Heart left ventricle (tissue), 16 donors: ENCODE measurements at regions not wholly inside any gene's neighbourhood (a gene's known extent, or its start where the extent isn't known, plus 50 kb on each side); places are given as distances from the start of the nearest gene placed in this dataset.
"Not testable (repeated sequence)": the region's sequence is repeated elsewhere in the genome, so short reads cannot be mapped to it uniquely, and the experiment has no call there.

Source experiments
- ATAC-seq, 4 donors: fragments of 200-7000 bp; cut with Tn5 transposase; one replicate each; pipeline ENCODE4 v1.9.1; 2020 to 2022; ENCODE audit warnings: moderate library complexity in 4 of 4, mild to moderate bottlenecking in 3 of 4, moderate number of reproducible peaks in 1 of 4
- DNase-seq, 5 donors: peaks; one replicate each; pipeline ENCODE4 v3.0.0-alpha.2; 2020
- H3K27ac ChIP-seq, 12 donors: fragments of 200-600 bp; sonication (generic) in 4 of 12; one replicate each; pipeline versions ENCODE4 v1.5.0 to v1.8.0; 2016 to 2022; ENCODE audit warnings: mild to moderate bottlenecking in 2 of 12
- H3K27me3 ChIP-seq, 9 donors: fragments of 200-600 bp; sonication (generic) in 2 of 9; one replicate each; pipeline versions ENCODE4 v1.5.1 to v1.8.0; 2016 to 2022; ENCODE audit warnings: mild to moderate bottlenecking in 3 of 9
- H3K36me3 ChIP-seq, 9 donors: fragments of 200-600 bp; sonication (generic) in 2 of 9; one replicate each; pipeline versions ENCODE4 v1.5.0 to v1.8.0; 2018 to 2022; ENCODE audit warnings: mild to moderate bottlenecking in 2 of 9
- H3K4me1 ChIP-seq, 12 donors: fragments of 200-600 bp; sonication (generic) in 4 of 12; one replicate each; pipeline versions ENCODE4 v1.5.0 to v1.8.0; 2016 to 2022; ENCODE audit warnings: mild to moderate bottlenecking in 3 of 12
- H3K4me3 ChIP-seq, 12 donors: fragments of 200-600 bp; sonication (generic) in 4 of 12; one replicate each; pipeline versions ENCODE4 v1.5.0 to v1.8.0; 2017 to 2022; ENCODE audit warnings: mild to moderate bottlenecking in 9 of 12, moderate library complexity in 4 of 12
- H3K9me3 ChIP-seq, 12 donors: fragments of 200-600 bp; sonication (generic) in 4 of 12; one replicate each; pipeline versions ENCODE4 v1.5.0 to v1.8.0; 2016 to 2022; ENCODE audit warnings: mild to moderate bottlenecking in 1 of 12
- CTCF ChIP-seq, 12 donors: fragments of 200-600 bp; sonication (generic) in 4 of 12; IDR thresholded peaks; one replicate each; pipeline versions ENCODE4 v1.5.0 to v1.8.0; 2018 to 2022; ENCODE audit warnings: antibody characterized with exemption in 12 of 12, mild to moderate bottlenecking in 5 of 12
- POLR2A ChIP-seq, 2 donors: fragments of 450-650 bp; IDR thresholded peaks; one replicate each; pipeline ENCODE4 v1.6.1; 2017; ENCODE audit warnings: antibody characterized with exemption in 2 of 2, mild to moderate bottlenecking in 2 of 2, moderate library complexity in 2 of 2
- WGBS, 4 donors: extraction: QIAGEN DNeasy Blood & Tissue Kit in 2 of 4; methylation state at CpG; one replicate each; pipeline versions ENCODE4 v1.1.5 to v1.1.7; 2013 to 2018; 5-methylcytosine and 5-hydroxymethylcytosine counted together
- intact Hi-C, 10 donors: fragments of 100-400 bp; cut with DNase I; formaldehyde crosslinking; loops; one replicate each; pipeline versions ENCODE4 v1.11.1 to v1.14.2; 2022
- donor health status: ischemic (EF 13 %, LVEDD 7.1; RV severe dilation, severe dysfunction).
- donor health status: healthy with polysubstance abuse.
- donor health status: DM: no; HTN: yes; CAD: no.
- donor health status: DM: no; HTN: no; CAD: no.
- donor health status: ischemic (EF 25% LVEDD 6.9; RV normal size, moderate dysfunction).
- donor health status: ischemic (EF 25% LVEDD 5.7; RV mildly dilated, moderate dysfunction).
- donor health status: healthy.
- donor health status: DM: yes; HTN: yes; CAD: no.
- donor health status: ischemic (EF 35%, LVEDD 5.7; RV mildly dilated, moderate dysfunction).
- donor health status: nonischemic (EF 11% LVEDD 7.7; RV severe dilation, severe dysfunction).
- donor health status: DM: yes; HTN: yes; CAD: no.
- donor health status: PGD.
- donor health status: ischemic (EF 29% LVEDD 5.4; RV normal size, mild dysfunction).
- donor health status: nonischemic (EF 23%, LVEDD 6.1; RV moderate dilation, normal function).

- TF ChIP-seq POLR2A (IDR thresholded peaks at IDR 0.05) (no peak), CTCF (IDR thresholded peaks at IDR 0.05) (no peak)
- ATAC-seq (no peak), DNase-seq (no peak)
- no peaks in the 10 kb centered on the region for H3K27me3 ChIP-seq
- intact Hi-C loops, result no loop called here
- no peak overlapping the region for H3K27ac ChIP-seq
- H3K36me3 ChIP-seq, result no peaks in the 10 kb centered on the region
- 80 to 91% (median 83%) methylated on average over 2 of the region's 2 CpGs for WGBS, 4 donors
- H3K4me3 ChIP-seq, result no peak overlapping the region
- peaks cover 0 to 2% (median 0%) of the 10 kb centered on the region in 12 donors for H3K9me3 ChIP-seq
- H3K4me1 ChIP-seq, result no peaks in the 10 kb centered on the region
These were observed 600.4 kb downstream of the RFPL4B start for GRCh38 chr6:112947507-112947906.

GRCh38 chr6:112951829-112952228 lies 604.7 kb downstream of the RFPL4B start:
- no peaks in the 10 kb centered on the region for H3K36me3 ChIP-seq
- no peak for TF ChIP-seq CTCF (IDR thresholded peaks at IDR 0.05)
- no peak for TF ChIP-seq POLR2A (IDR thresholded peaks at IDR 0.05)
- peaks cover 0 to 6% (median 0%) of the 10 kb centered on the region in 12 donors for H3K9me3 ChIP-seq
- peaks cover 0 to 6% (median under 1%) of the 10 kb centered on the region in 12 donors for H3K4me1 ChIP-seq
- ATAC-seq (no peak), DNase-seq (no peak)
- 16 to 20% (median 19%) methylated on average over 1 of the region's 1 CpG for WGBS, 4 donors
- intact Hi-C loops, result no loop called here
- no peaks in the 10 kb centered on the region for H3K27me3 ChIP-seq
- H3K4me3 ChIP-seq, result no peak overlapping the region
- no peak overlapping the region for H3K27ac ChIP-seq

- H3K27me3 ChIP-seq, H3K36me3 ChIP-seq, DNase-seq, H3K4me3 ChIP-seq, ATAC-seq, H3K27ac ChIP-seq, intact Hi-C loops: not testable (repeated sequence)
- peaks cover 0 to 15% (median 6%) of the 10 kb centered on the region in 12 donors for H3K4me1 ChIP-seq
- WGBS, 4 donors, result 75 to 100% (median 99%) methylated on average over 4 of the region's 4 CpGs
- H3K9me3 ChIP-seq, result peaks cover 0 to 12% (median 0%) of the 10 kb centered on the region in 12 donors
These were observed 608.6 kb downstream of the RFPL4B start for GRCh38 chr6:112955743-112956142.

- Histone ChIP-seq H3K4me3 (no peak overlapping the region), H3K36me3 (no peaks in the 10 kb centered on the region), H3K9me3 (peaks cover 0 to 12% (median 0%) of the 10 kb centered on the region in 12 donors), H3K27ac (peak overlapping the region in 1 of 12 donors; percentile 6), H3K27me3 (no peaks in the 10 kb centered on the region), H3K4me1 (peaks cover 0 to 15% (median 6%) of the 10 kb centered on the region in 12 donors)
- TF ChIP-seq POLR2A (IDR thresholded peaks at IDR 0.05), result no peak
- TF ChIP-seq CTCF (IDR thresholded peaks at IDR 0.05), result no peak
- peak; percentile 75 to 96 (median 92) for ATAC-seq
- intact Hi-C loops, result no loop called here
- 26 to 38% (median 29%) methylated on average over 5 of the region's 5 CpGs for WGBS, 4 donors
- peak in 4 of 5 donors; percentile 37 to 71 (median 44) for DNase-seq
These were observed 609.8 kb downstream of the RFPL4B start for GRCh38 chr6:112956696-112957535.
